Right lobe of liver (tissue), 6 donors: ENCODE measurements at regions not wholly inside any gene's neighbourhood (a gene's known extent, or its start where the extent isn't known, plus 50 kb on each side); places are given as distances from the start of the nearest gene placed in this dataset.
A peak's percentile ranks its signal among the peaks of the same experiment; 100 is the strongest.

Experiments used
- ATAC-seq, 4 donors: fragments of 200-7000 bp; cut with Tn5 transposase; one replicate each; pipeline ENCODE4 v1.9.1; 2020; ENCODE audit warnings: mild to moderate bottlenecking in 4 of 4, moderate library complexity in 4 of 4
- DNase-seq, 3 donors: peaks; one replicate each; pipeline ENCODE4 v3.0.0-alpha.2; 2020
- H3K27ac ChIP-seq, 3 donors: fragments of 200-600 bp; one replicate each; pipeline ENCODE4 v1.8.0; 2022
- H3K27me3 ChIP-seq, 2 donors: fragments of 200-600 bp; one replicate each; pipeline ENCODE4 v1.8.0; 2022
- H3K36me3 ChIP-seq, 4 donors: fragments of 200-600 bp; sonication (generic) in 1 of 4; one replicate each; pipeline versions ENCODE4 v1.5.1 to v1.8.0; 2017 to 2022; ENCODE audit warnings: control low read depth in 1 of 4
- H3K4me1 ChIP-seq, 4 donors: fragments of 200-600 bp; sonication (generic) in 1 of 4; one replicate each; pipeline versions ENCODE4 v1.5.1 to v1.8.0; 2017 to 2022; ENCODE audit warnings: control low read depth in 1 of 4
- H3K4me3 ChIP-seq, 3 donors: fragments of 200-600 bp; one replicate each; pipeline ENCODE4 v1.8.0; 2022
- H3K9me3 ChIP-seq, 4 donors: fragments of 200-600 bp; sonication (generic) in 1 of 4; one replicate each; pipeline versions ENCODE4 v1.5.1 to v1.8.0; 2017 to 2022; ENCODE audit warnings: control low read depth in 1 of 4
- POLR2A ChIP-seq: fragments of 450-650 bp; IDR thresholded peaks from one replicate; pipeline ENCODE4 v1.6.1; 2017; ENCODE audit warnings: antibody characterized with exemption, mild to moderate bottlenecking
- WGBS: methylation state at CpG from one replicate; pipeline ENCODE4 v1.1.6; 2018; ENCODE audit warnings: low coverage, low lambda C conversion rate; ENCODE audit not compliant: insufficient coverage; ENCODE audit errors: missing lambda C conversion rate; 5-methylcytosine and 5-hydroxymethylcytosine counted together
- intact Hi-C, 2 donors: fragments of 100-400 bp; cut with DNase I; formaldehyde crosslinking; loops; one replicate each; pipeline versions ENCODE4 v1.11.2 to v1.14.1; 2022
- TF ChIP-seq, protein P1 (sequence below), 4 donors: fragments of 200-600 bp in 3 of 4; fragments of 450-650 bp in 1 of 4; IDR thresholded peaks; one replicate each; pipeline versions ENCODE4 v1.5.1 to v1.8.0; 2016 to 2022; ENCODE audit warnings: antibody characterized with exemption in 4 of 4, mild to moderate bottlenecking in 2 of 4
- donor health status: DM: no; HTN: yes; CAD: no.
- donor health status: DM: no; HTN: no; CAD: no.
- donor health status: DM: no; HTN: no; CAD: no.
- donor health status: DM: no; HTN: yes; CAD: no.
- donor health status: DM: no; HTN: yes; CAD: no.

DNA sequence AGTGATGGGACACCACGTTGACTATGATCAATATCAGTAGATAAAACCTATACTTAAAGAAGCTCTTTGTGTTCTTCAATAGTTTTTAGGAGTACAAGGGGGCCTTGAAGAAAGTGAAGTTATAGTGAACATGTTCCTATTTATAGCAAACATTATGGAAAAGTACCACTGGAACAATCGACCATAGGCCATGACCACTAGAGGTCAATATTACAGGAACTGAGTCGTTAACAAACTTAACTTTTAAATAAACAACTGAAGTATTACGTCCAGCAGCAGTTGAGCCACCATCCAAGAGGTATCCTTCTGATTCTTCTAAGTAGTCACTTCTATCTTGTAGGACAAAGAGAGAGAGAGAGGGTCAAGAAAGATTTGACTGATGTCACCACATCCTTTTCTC is 391.0 kb upstream of the SLITRK5 start:
- Histone ChIP-seq H3K36me3 (no peaks in the 10 kb centered on the region), H3K27ac (no peak overlapping the region), H3K27me3 (no peaks in the 10 kb centered on the region), H3K4me1 (no peaks in the 10 kb centered on the region), H3K4me3 (no peak overlapping the region), H3K9me3 (no peaks in the 10 kb centered on the region)
- intact Hi-C loops = no loop called here
- DNase-seq (no peak), ATAC-seq (peak in 2 of 4 donors; percentile 55 to 57)
- TF ChIP-seq POLR2A = no peak
- TF ChIP-seq, protein P1, sequence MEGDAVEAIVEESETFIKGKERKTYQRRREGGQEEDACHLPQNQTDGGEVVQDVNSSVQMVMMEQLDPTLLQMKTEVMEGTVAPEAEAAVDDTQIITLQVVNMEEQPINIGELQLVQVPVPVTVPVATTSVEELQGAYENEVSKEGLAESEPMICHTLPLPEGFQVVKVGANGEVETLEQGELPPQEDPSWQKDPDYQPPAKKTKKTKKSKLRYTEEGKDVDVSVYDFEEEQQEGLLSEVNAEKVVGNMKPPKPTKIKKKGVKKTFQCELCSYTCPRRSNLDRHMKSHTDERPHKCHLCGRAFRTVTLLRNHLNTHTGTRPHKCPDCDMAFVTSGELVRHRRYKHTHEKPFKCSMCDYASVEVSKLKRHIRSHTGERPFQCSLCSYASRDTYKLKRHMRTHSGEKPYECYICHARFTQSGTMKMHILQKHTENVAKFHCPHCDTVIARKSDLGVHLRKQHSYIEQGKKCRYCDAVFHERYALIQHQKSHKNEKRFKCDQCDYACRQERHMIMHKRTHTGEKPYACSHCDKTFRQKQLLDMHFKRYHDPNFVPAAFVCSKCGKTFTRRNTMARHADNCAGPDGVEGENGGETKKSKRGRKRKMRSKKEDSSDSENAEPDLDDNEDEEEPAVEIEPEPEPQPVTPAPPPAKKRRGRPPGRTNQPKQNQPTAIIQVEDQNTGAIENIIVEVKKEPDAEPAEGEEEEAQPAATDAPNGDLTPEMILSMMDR (IDR thresholded peaks at IDR 0.05) = peak; percentile 10 to 32 (median 22)
- WGBS = 30% methylated on average over 4 of the region's 4 CpGs

GRCh38 chr13:87287721-87288120 is 383.4 kb upstream of the SLITRK5 start:
- H3K36me3 ChIP-seq = no peaks in the 10 kb centered on the region
- no peak overlapping the region for H3K4me3 ChIP-seq
- H3K27me3 ChIP-seq = no peaks in the 10 kb centered on the region
- WGBS = 42% methylated on average over 3 of the region's 3 CpGs
- no peak overlapping the region for H3K27ac ChIP-seq
- DNase-seq = no peak
- no peaks in the 10 kb centered on the region for H3K4me1 ChIP-seq
- intact Hi-C loops = no loop called here
- ATAC-seq = no peak
- no peaks in the 10 kb centered on the region for H3K9me3 ChIP-seq
- TF ChIP-seq POLR2A = no peak
- TF ChIP-seq, protein P1 (IDR thresholded peaks at IDR 0.05) = no peak

- no peak for DNase-seq
- Histone ChIP-seq H3K36me3 (no peaks in the 10 kb centered on the region), H3K27me3 (no peaks in the 10 kb centered on the region), H3K27ac (no peak overlapping the region), H3K9me3 (no peaks in the 10 kb centered on the region), H3K4me1 (no peaks in the 10 kb centered on the region), H3K4me3 (no peak overlapping the region)
- no peak for TF ChIP-seq POLR2A
- TF ChIP-seq, protein P1 (IDR thresholded peaks at IDR 0.05) = no peak
- intact Hi-C loops = no loop called here
- ATAC-seq = no peak
These were observed 375.5 kb upstream of the SLITRK5 start for GRCh38 chr13:87295636-87296035.

DNA sequence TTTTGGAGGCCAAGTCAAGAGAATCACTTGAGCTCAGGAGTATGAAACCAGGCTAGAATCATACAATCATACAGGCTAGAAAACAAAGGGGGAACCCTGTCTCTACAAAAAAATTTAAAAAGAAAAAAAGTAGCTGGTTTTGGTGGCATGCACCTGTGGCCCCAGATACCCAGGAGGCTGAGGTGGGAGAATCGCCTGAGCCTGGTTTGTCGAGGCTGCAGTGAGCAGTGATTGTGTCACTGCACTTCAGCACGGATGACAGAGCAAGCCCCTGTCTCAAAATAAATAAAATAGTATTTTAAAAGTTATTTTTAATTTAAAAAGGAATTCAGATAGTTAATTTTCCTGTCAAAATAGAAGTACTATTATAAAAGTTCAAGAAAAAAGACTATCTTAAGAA is 369.1 kb upstream of the SLITRK5 start:
- no peak for TF ChIP-seq POLR2A
- TF ChIP-seq, protein P1 (IDR thresholded peaks at IDR 0.05) = no peak
- Histone ChIP-seq H3K9me3 (no peaks in the 10 kb centered on the region), H3K27me3 (no peaks in the 10 kb centered on the region), H3K4me1 (no peaks in the 10 kb centered on the region), H3K27ac (no peak overlapping the region), H3K36me3 (no peaks in the 10 kb centered on the region), H3K4me3 (no peak overlapping the region)
- 60% methylated on average over 3 of the region's 3 CpGs for WGBS
- ATAC-seq = no peak
- DNase-seq = no peak
- intact Hi-C loops = no loop called here

DNA sequence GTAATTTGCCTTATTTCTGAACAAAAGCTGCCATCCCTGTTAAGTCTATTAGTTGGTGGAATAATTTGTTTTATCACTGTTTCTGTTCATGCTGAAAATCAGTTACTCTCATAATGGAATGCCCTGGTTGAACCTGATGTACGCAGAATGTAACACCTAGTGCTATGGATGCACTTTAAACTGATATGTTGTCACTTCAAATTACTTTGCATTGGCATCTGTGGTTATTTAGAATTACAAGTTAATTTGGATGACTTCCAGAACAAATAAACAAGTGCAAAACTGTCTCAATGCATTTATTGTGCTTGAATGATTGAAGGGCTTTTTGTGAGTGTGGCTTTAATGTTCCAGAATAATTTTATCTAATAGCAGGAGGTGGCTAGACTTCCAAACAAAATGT is 368.2 kb upstream of the SLITRK5 start:
- intact Hi-C loops = no loop called here
- TF ChIP-seq, protein P1 (IDR thresholded peaks at IDR 0.05) = no peak
- no peak for TF ChIP-seq POLR2A
- ATAC-seq (no peak), DNase-seq (no peak)
- Histone ChIP-seq H3K36me3 (no peaks in the 10 kb centered on the region), H3K27ac (no peak overlapping the region), H3K9me3 (no peaks in the 10 kb centered on the region), H3K4me1 (no peaks in the 10 kb centered on the region), H3K4me3 (no peak overlapping the region), H3K27me3 (no peaks in the 10 kb centered on the region)
- 54% methylated on average over 1 of the region's 1 CpG for WGBS
